Caco-2 (cell line): ENCODE measurements at regions not wholly inside any gene's neighbourhood (a gene's known extent, or its start where the extent isn't known, plus 50 kb on each side); places are given as distances from the start of the nearest gene placed in this dataset.

ENCODE experiments used
- BruUV-seq: library from RNA; stranded (reverse); fragments of 400-500 nt; replicated peaks from 2 replicates; lab custom pipeline; 2021; lab: Mats Ljungman, UMichigan
- CTCF ChIA-PET: fragments of 300-600 bp; sonication (Branson Sonifier 250); formaldehyde crosslinking; loops from one replicate; lab custom pipeline; 2022; ENCODE audit warnings: antibody characterized with exemption; lab: Charles Lee
- POLR2A ChIA-PET: fragments of 300-600 bp; sonication (Branson Sonifier 250); formaldehyde crosslinking; loops from one replicate; lab custom pipeline; 2022; ENCODE audit warnings: antibody characterized with exemption; lab: Charles Lee
- DNase-seq, 2 experiments: peaks; one replicate each; pipeline versions ENCODE4 v3.0.0 to v3.0.0-alpha.2; 2020 to 2022
- H3K27me3 ChIP-seq: replicated peaks from 2 replicates; pipeline ENCODE4 v1.6.0; 2011; ENCODE audit warnings: low read length; ENCODE audit not compliant: control insufficient read depth, insufficient read depth
- H3K36me3 ChIP-seq: 2 replicates; pipeline ENCODE4 v1.5.1; 2011; ENCODE audit warnings: low read length; ENCODE audit not compliant: control insufficient read depth, insufficient read depth
- H3K4me1 ChIP-seq: fragments of 250-450 bp; sonication (Bioruptor Pico); 2 replicates; pipeline ENCODE4 v1.5.1; 2020; ENCODE audit warnings: mild to moderate bottlenecking
- H3K4me3 ChIP-seq: 2 replicates; pipeline ENCODE4 v1.5.1; 2011; ENCODE audit warnings: low read depth, mild to moderate bottlenecking, control low read depth, low read length
- H3K9me3 ChIP-seq: fragments of 250-450 bp; sonication (Bioruptor Pico); 2 replicates; pipeline ENCODE4 v1.5.1; 2020; ENCODE audit warnings: mild to moderate bottlenecking, moderate library complexity
- H3K27ac Mint-ChIP-seq: one replicate; pipeline ENCODE4 v1.8.0; 2022; ENCODE audit warnings: mixed read lengths; ENCODE audit not compliant: unreplicated experiment
- H3K27me3 Mint-ChIP-seq: one replicate; pipeline ENCODE4 v1.8.0; 2022; ENCODE audit warnings: mixed read lengths; ENCODE audit not compliant: insufficient read depth, unreplicated experiment
- H3K36me3 Mint-ChIP-seq: one replicate; pipeline ENCODE4 v1.8.0; 2022; ENCODE audit warnings: mild to moderate bottlenecking, mixed read lengths; ENCODE audit not compliant: insufficient read depth, unreplicated experiment
- H3K4me1 Mint-ChIP-seq: one replicate; pipeline ENCODE4 v1.8.0; 2022; ENCODE audit warnings: low read depth, mixed read lengths; ENCODE audit not compliant: unreplicated experiment
- H3K4me3 Mint-ChIP-seq: one replicate; pipeline ENCODE4 v1.8.0; 2022; ENCODE audit warnings: mild to moderate bottlenecking, moderate library complexity, mixed read lengths; ENCODE audit not compliant: unreplicated experiment
- H3K9me3 Mint-ChIP-seq: one replicate; pipeline ENCODE4 v1.8.0; 2022; ENCODE audit warnings: mixed read lengths; ENCODE audit not compliant: unreplicated experiment
- intact Hi-C: fragments of 100-400 bp; cut with micrococcal nuclease; formaldehyde crosslinking; loops from one replicate; pipeline ENCODE4 v1.10.0; 2022; ENCODE audit not compliant: unreplicated experiment
- TF ChIP-seq, protein P1 (sequence below), 2 experiments: fragments of 200-600 bp in 1 of 2; IDR thresholded peaks; 1 replicate in 1 of 2; 2 replicates in 1 of 2; pipeline versions ENCODE4 v1.5.1 to v1.8.0; 2011 to 2022; ENCODE audit warnings: antibody characterized with exemption in 1 of 2, control low read depth in 1 of 2, inconsistent platforms in 1 of 2, low read depth in 1 of 2, low read length in 1 of 2, mild to moderate bottlenecking in 1 of 2, moderate library complexity in 1 of 2; ENCODE audit not compliant: insufficient read depth in 1 of 2, severe bottlenecking in 1 of 2, unreplicated experiment in 1 of 2

- TF ChIP-seq, protein P1, sequence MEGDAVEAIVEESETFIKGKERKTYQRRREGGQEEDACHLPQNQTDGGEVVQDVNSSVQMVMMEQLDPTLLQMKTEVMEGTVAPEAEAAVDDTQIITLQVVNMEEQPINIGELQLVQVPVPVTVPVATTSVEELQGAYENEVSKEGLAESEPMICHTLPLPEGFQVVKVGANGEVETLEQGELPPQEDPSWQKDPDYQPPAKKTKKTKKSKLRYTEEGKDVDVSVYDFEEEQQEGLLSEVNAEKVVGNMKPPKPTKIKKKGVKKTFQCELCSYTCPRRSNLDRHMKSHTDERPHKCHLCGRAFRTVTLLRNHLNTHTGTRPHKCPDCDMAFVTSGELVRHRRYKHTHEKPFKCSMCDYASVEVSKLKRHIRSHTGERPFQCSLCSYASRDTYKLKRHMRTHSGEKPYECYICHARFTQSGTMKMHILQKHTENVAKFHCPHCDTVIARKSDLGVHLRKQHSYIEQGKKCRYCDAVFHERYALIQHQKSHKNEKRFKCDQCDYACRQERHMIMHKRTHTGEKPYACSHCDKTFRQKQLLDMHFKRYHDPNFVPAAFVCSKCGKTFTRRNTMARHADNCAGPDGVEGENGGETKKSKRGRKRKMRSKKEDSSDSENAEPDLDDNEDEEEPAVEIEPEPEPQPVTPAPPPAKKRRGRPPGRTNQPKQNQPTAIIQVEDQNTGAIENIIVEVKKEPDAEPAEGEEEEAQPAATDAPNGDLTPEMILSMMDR (IDR thresholded peaks at IDR 0.05; ENCODE audit: insufficient read depth in 1 of 2, low read depth in 1 of 2, low read length in 1 of 2, severe bottlenecking in 1 of 2, unreplicated experiment in 1 of 2) = no peak
- H3K36me3 Mint-ChIP-seq = no peaks in the 10 kb centered on the region
- Histone ChIP-seq H3K4me1 (no peaks in the 10 kb centered on the region), H3K9me3 (no peaks in the 10 kb centered on the region), H3K27me3 (no peaks in the 10 kb centered on the region), H3K4me3 (no peak overlapping the region), H3K36me3 (no peaks in the 10 kb centered on the region)
- H3K4me3 Mint-ChIP-seq = no peak overlapping the region
- no TSS peak for BruUV-seq
- H3K9me3 Mint-ChIP-seq = no peaks in the 10 kb centered on the region
- no peaks in the 10 kb centered on the region for H3K4me1 Mint-ChIP-seq
- no peak overlapping the region for H3K27ac Mint-ChIP-seq
- POLR2A ChIA-PET = no interaction called here
- DNase-seq = no peak
- CTCF ChIA-PET = no interaction called here
- intact Hi-C loops = no loop called here
- no peaks in the 10 kb centered on the region for H3K27me3 Mint-ChIP-seq
Measured at GRCh38 chr7:19376538-19376937, 231.3 kb upstream of the FERD3L start.

DNA sequence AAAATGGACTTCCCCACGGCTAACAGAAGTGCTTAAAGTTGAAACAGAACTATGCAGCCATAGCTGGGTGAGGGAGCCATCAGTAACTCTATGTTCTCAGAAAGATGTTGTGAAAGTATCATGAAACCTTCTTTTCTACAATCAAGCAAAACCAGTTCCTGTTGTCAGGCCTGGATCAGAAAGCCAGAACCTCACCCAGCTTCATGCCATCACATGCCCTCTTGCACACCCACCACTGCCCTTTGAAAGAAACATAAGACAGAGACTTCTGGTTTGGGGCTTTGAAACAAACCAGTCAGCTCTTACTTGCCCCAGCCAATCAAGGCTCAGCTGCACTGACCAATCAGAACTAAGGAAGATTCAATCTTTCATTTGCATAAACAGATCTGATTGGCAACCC is 230.8 kb upstream of the FERD3L start:
- TF ChIP-seq, protein P1 (IDR thresholded peaks at IDR 0.05; ENCODE audit: insufficient read depth in 1 of 2, low read depth in 1 of 2, low read length in 1 of 2, severe bottlenecking in 1 of 2, unreplicated experiment in 1 of 2) = no peak
- Mint-ChIP-seq H3K36me3 (no peaks in the 10 kb centered on the region), H3K4me3 (no peak overlapping the region), H3K27me3 (no peaks in the 10 kb centered on the region), H3K4me1 (no peaks in the 10 kb centered on the region), H3K27ac (no peak overlapping the region), H3K9me3 (no peaks in the 10 kb centered on the region)
- Histone ChIP-seq H3K36me3 (no peaks in the 10 kb centered on the region), H3K4me1 (no peaks in the 10 kb centered on the region), H3K4me3 (no peak overlapping the region), H3K9me3 (no peaks in the 10 kb centered on the region), H3K27me3 (no peaks in the 10 kb centered on the region)
- POLR2A ChIA-PET = no interaction called here
- DNase-seq = no peak
- intact Hi-C loops = no loop called here
- BruUV-seq = no TSS peak
- CTCF ChIA-PET = no interaction called here

GRCh38 chr7:19373334-19373733 is 228.1 kb upstream of the FERD3L start:
- intact Hi-C loops = no loop called here
- no peaks in the 10 kb centered on the region for H3K36me3 ChIP-seq
- H3K27me3 ChIP-seq = no peaks in the 10 kb centered on the region
- POLR2A ChIA-PET = no interaction called here
- DNase-seq = no peak
- no TSS peak for BruUV-seq
- CTCF ChIA-PET = no interaction called here
- TF ChIP-seq, protein P1 (IDR thresholded peaks at IDR 0.05; ENCODE audit: insufficient read depth in 1 of 2, low read depth in 1 of 2, low read length in 1 of 2, severe bottlenecking in 1 of 2, unreplicated experiment in 1 of 2) = no peak
- Mint-ChIP-seq H3K27ac (no peak overlapping the region), H3K9me3 (no peaks in the 10 kb centered on the region), H3K36me3 (no peaks in the 10 kb centered on the region), H3K4me3 (no peak overlapping the region), H3K4me1 (no peaks in the 10 kb centered on the region), H3K27me3 (peaks cover 3% of the 10 kb centered on the region)
- no peaks in the 10 kb centered on the region for H3K4me1 ChIP-seq
- H3K9me3 ChIP-seq = no peaks in the 10 kb centered on the region
- no peak overlapping the region for H3K4me3 ChIP-seq
